NOMO-1 (cell line): ENCODE measurements at regions not wholly inside any gene's neighbourhood (a gene's known extent, or its start where the extent isn't known, plus 50 kb on each side); places are given as distances from the start of the nearest gene placed in this dataset.

ENCODE experiments used
- DNase-seq, 2 experiments: peaks; one replicate each; lab custom pipeline; 2025; ENCODE audit not compliant: unreplicated experiment in 2 of 2; lab: John Stamatoyannopoulos, UW

GRCh38 chr3:73681198-73681597 is 56.5 kb upstream of the PDZRN3 start:
- no peak for DNase-seq

GRCh38 chr3:73680391-73681095 is 55.8 kb upstream of the PDZRN3 start:
- no peak for DNase-seq

GRCh38 chr3:73677336-73678024 is 52.7 kb upstream of the PDZRN3 start:
- DNase-seq: no peak
